ENCODE measurements at regions not wholly inside any gene's neighbourhood (a gene's known extent, or its start where the extent isn't known, plus 50 kb on each side); places are given as distances from the start of the nearest gene placed in this dataset.
A peak's percentile ranks its signal among the peaks of the same experiment; 100 is the strongest.

- Histone ChIP-seq H3K4me2 (no peak overlapping the region), H3K9me2 (ENCODE audit: insufficient read depth) (no peaks in the 10 kb centered on the region; the same call in none of the 2 replicates), H3K27me3 (ENCODE audit: insufficient read depth, low read depth) (no peaks in the 10 kb centered on the region), H3K4me1 (replicated peaks; ENCODE audit: insufficient read depth) (no peaks in the 10 kb centered on the region), H2AFZ (peak overlapping the region; percentile 0; the same call in 1 of the 2 replicates), H3K4me3 (no peak overlapping the region), H3K9me3 (ENCODE audit: insufficient read depth, low read depth) (no peaks in the 10 kb centered on the region), H3K36me3 (ENCODE audit: low read depth) (no peaks in the 10 kb centered on the region), H3K79me2 (ENCODE audit: low read depth) (no peaks in the 10 kb centered on the region), H3K27ac (no peak overlapping the region), H3F3A (ENCODE audit: insufficient read depth, low read depth) (no peaks in the 10 kb centered on the region), H4K20me1 (ENCODE audit: insufficient read depth) (no peaks in the 10 kb centered on the region)
- TF ChIP-seq CTCF (conservative IDR thresholded peaks at IDR 0.05) (no peak), EZH2 (IDR thresholded peaks at IDR 0.05; ENCODE audit: low read depth) (no peak)
- no peak for DNase-seq
- ChIA-PET POLR2A (ENCODE audit: unreplicated experiment) (no interaction called here), CTCF (no interaction called here)
- intact Hi-C loops (cut with micrococcal nuclease; ENCODE audit: unreplicated experiment): no loop called here
- BruUV-seq (replicated peaks): no TSS peak
These were observed 1303.1 kb upstream of the ZEB2 start for GRCh38 chr2:145822892-145823534.

GRCh38 chr2:145820651-145821050, 1300.7 kb upstream of the ZEB2 start:
- no peak overlapping the region for H3K4me3 ChIP-seq
- H3K36me3 ChIP-seq (ENCODE audit: low read depth): no peaks in the 10 kb centered on the region
- H3K9me3 ChIP-seq (ENCODE audit: insufficient read depth, low read depth): no peaks in the 10 kb centered on the region
- no peaks in the 10 kb centered on the region for H3K4me1 ChIP-seq (replicated peaks; ENCODE audit: insufficient read depth)
- BruUV-seq (replicated peaks): no TSS peak
- no peaks in the 10 kb centered on the region for H4K20me1 ChIP-seq (ENCODE audit: insufficient read depth)
- H3K27me3 ChIP-seq (ENCODE audit: insufficient read depth, low read depth): no peaks in the 10 kb centered on the region
- ChIA-PET POLR2A (ENCODE audit: unreplicated experiment) (no interaction called here), CTCF (no interaction called here)
- no peaks in the 10 kb centered on the region for H3K79me2 ChIP-seq (ENCODE audit: low read depth)
- H2AFZ ChIP-seq: no peak overlapping the region; the same call in 1 of the 2 replicates
- no peak for DNase-seq
- no peak overlapping the region for H3K27ac ChIP-seq
- no peaks in the 10 kb centered on the region; the same call in none of the 2 replicates for H3K9me2 ChIP-seq (ENCODE audit: insufficient read depth)
- intact Hi-C loops (cut with micrococcal nuclease; ENCODE audit: unreplicated experiment): no loop called here
- TF ChIP-seq CTCF (conservative IDR thresholded peaks at IDR 0.05) (no peak), EZH2 (IDR thresholded peaks at IDR 0.05; ENCODE audit: low read depth) (no peak)
- no peaks in the 10 kb centered on the region for H3F3A ChIP-seq (ENCODE audit: insufficient read depth, low read depth)
- no peak overlapping the region for H3K4me2 ChIP-seq

- H3K4me3 ChIP-seq: no peak overlapping the region
- no peak for TF ChIP-seq CTCF (conservative IDR thresholded peaks at IDR 0.05)
- TF ChIP-seq EZH2 (IDR thresholded peaks at IDR 0.05; ENCODE audit: low read depth): no peak
- no peaks in the 10 kb centered on the region for H3K79me2 ChIP-seq (ENCODE audit: low read depth)
- H3K9me2 ChIP-seq (ENCODE audit: insufficient read depth): no peaks in the 10 kb centered on the region; the same call in none of the 2 replicates
- intact Hi-C loops (cut with micrococcal nuclease; ENCODE audit: unreplicated experiment): no loop called here
- no peak overlapping the region for H3K4me2 ChIP-seq
- no peaks in the 10 kb centered on the region for H3K9me3 ChIP-seq (ENCODE audit: insufficient read depth, low read depth)
- ChIA-PET CTCF (no interaction called here), POLR2A (ENCODE audit: unreplicated experiment) (no interaction called here)
- BruUV-seq (replicated peaks): no TSS peak
- H3F3A ChIP-seq (ENCODE audit: insufficient read depth, low read depth): no peaks in the 10 kb centered on the region
- no peak overlapping the region for H3K27ac ChIP-seq
- DNase-seq: no peak
- H3K27me3 ChIP-seq (ENCODE audit: insufficient read depth, low read depth): no peaks in the 10 kb centered on the region
- H4K20me1 ChIP-seq (ENCODE audit: insufficient read depth): no peaks in the 10 kb centered on the region
- H2AFZ ChIP-seq: no peak overlapping the region
- no peaks in the 10 kb centered on the region for H3K4me1 ChIP-seq (replicated peaks; ENCODE audit: insufficient read depth)
- no peaks in the 10 kb centered on the region for H3K36me3 ChIP-seq (ENCODE audit: low read depth)
These were observed 1299.1 kb upstream of the ZEB2 start for GRCh38 chr2:145818890-145819504.
